SK-N-SH treated with all-trans-retinoic acid at 6 μM for 48 hours (cell line): ENCODE measurements at regions not wholly inside any gene's neighbourhood (a gene's known extent, or its start where the extent isn't known, plus 50 kb on each side); places are given as distances from the start of the nearest gene placed in this dataset.

ENCODE experiments used
- ARNTL ChIP-seq: fragments of 450-650 bp; formaldehyde crosslinking; IDR thresholded peaks from 2 replicates; pipeline ENCODE4 v1.5.0; 2020; ENCODE audit warnings: low read depth, mild to moderate bottlenecking, moderate library complexity, borderline replicate concordance
- BACH2 ChIP-seq: fragments of 250-450 bp; sonication (Bioruptor Pico); IDR thresholded peaks from 2 replicates; pipeline ENCODE4 v1.9.0; 2021; ENCODE audit warnings: mild to moderate bottlenecking, borderline replicate concordance
- OSR1 ChIP-seq: fragments of 250-450 bp; sonication (Bioruptor Pico); IDR thresholded peaks from 2 replicates; pipeline ENCODE4 v1.8.0; 2022; ENCODE audit warnings: moderate library complexity, mild to moderate bottlenecking, inconsistent platforms
- PPARA ChIP-seq: fragments of 250-450 bp; sonication (Bioruptor Pico); IDR thresholded peaks from 2 replicates; pipeline ENCODE4 v1.5.0; 2020; ENCODE audit warnings: mild to moderate bottlenecking, borderline replicate concordance
- ZFP3 ChIP-seq: fragments of 250-450 bp; sonication (Bioruptor Pico); IDR thresholded peaks from 2 replicates; pipeline ENCODE4 v1.5.0; 2020; ENCODE audit warnings: mild to moderate bottlenecking, moderate library complexity
- ZNF70 ChIP-seq: fragments of 450-650 bp; formaldehyde crosslinking; IDR thresholded peaks from 2 replicates; pipeline ENCODE4 v1.5.0; 2020; ENCODE audit warnings: mild to moderate bottlenecking, moderate library complexity
- ZNF8 ChIP-seq: fragments of 450-650 bp; formaldehyde crosslinking; IDR thresholded peaks from 2 replicates; pipeline ENCODE4 v1.5.0; 2020; ENCODE audit warnings: mild to moderate bottlenecking, moderate library complexity
- TF ChIP-seq, protein P1 (sequence below): fragments of 250-450 bp; sonication (Bioruptor Pico); IDR thresholded peaks from 2 replicates; pipeline ENCODE4 v1.5.0; 2020; ENCODE audit warnings: mild to moderate bottlenecking, moderate library complexity
- TF ChIP-seq, protein P2 (sequence below): fragments of 250-450 bp; sonication (Bioruptor Pico); IDR thresholded peaks from 2 replicates; pipeline ENCODE4 v1.5.1; 2020; ENCODE audit warnings: low read depth, mild to moderate bottlenecking, moderate library complexity

DNA sequence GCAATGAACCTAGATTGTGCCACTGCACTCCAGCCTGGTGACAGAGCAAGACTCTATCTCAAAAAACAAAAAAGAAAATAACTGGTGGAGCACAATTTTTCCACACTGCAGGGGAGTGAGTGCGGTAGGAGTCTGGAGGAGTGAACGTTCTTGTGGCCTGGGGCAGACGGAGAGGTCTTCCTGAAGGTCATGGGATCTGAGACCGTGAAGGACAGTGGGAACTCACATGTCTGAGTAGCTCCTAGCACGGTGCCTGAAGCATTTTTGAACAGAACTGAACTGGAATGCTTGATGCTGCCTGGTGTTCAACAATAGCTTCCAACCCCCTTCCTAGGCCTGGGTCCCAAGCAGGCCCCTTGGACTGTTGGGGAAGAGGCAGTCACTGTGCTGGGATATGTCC is 84.3 kb upstream of the PODXL start:
- TF ChIP-seq ARNTL (no peak), PPARA (CRISPR knock-in tag) (no peak), ZNF70 (CRISPR knock-in tag) (no peak), OSR1 (no peak), BACH2 (CRISPR knock-in tag) (no peak), ZNF8 (CRISPR knock-in tag) (no peak), ZFP3 (CRISPR knock-in tag) (no peak)
- TF ChIP-seq, protein P1, sequence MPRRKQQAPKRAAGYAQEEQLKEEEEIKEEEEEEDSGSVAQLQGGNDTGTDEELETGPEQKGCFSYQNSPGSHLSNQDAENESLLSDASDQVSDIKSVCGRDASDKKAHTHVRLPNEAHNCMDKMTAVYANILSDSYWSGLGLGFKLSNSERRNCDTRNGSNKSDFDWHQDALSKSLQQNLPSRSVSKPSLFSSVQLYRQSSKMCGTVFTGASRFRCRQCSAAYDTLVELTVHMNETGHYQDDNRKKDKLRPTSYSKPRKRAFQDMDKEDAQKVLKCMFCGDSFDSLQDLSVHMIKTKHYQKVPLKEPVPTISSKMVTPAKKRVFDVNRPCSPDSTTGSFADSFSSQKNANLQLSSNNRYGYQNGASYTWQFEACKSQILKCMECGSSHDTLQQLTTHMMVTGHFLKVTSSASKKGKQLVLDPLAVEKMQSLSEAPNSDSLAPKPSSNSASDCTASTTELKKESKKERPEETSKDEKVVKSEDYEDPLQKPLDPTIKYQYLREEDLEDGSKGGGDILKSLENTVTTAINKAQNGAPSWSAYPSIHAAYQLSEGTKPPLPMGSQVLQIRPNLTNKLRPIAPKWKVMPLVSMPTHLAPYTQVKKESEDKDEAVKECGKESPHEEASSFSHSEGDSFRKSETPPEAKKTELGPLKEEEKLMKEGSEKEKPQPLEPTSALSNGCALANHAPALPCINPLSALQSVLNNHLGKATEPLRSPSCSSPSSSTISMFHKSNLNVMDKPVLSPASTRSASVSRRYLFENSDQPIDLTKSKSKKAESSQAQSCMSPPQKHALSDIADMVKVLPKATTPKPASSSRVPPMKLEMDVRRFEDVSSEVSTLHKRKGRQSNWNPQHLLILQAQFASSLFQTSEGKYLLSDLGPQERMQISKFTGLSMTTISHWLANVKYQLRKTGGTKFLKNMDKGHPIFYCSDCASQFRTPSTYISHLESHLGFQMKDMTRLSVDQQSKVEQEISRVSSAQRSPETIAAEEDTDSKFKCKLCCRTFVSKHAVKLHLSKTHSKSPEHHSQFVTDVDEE (CRISPR knock-in tag), result no peak
- TF ChIP-seq, protein P2, sequence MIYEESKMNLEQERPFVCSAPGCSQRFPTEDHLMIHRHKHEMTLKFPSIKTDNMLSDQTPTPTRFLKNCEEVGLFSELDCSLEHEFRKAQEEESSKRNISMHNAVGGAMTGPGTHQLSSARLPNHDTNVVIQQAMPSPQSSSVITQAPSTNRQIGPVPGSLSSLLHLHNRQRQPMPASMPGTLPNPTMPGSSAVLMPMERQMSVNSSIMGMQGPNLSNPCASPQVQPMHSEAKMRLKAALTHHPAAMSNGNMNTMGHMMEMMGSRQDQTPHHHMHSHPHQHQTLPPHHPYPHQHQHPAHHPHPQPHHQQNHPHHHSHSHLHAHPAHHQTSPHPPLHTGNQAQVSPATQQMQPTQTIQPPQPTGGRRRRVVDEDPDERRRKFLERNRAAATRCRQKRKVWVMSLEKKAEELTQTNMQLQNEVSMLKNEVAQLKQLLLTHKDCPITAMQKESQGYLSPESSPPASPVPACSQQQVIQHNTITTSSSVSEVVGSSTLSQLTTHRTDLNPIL, result no peak
